HG03159 (cell line): ENCODE measurements at regions not wholly inside any gene's neighbourhood (a gene's known extent, or its start where the extent isn't known, plus 50 kb on each side); places are given as distances from the start of the nearest gene placed in this dataset.
"Not testable (repeated sequence)": the region's sequence is repeated elsewhere in the genome, so short reads cannot be mapped to it uniquely, and the experiment has no call there.

ENCODE experiments used
- ATAC-seq: cut with Tn5 transposase; IDR thresholded peaks from one replicate; pipeline ENCODE4 v1.9.1; 2021; ENCODE audit warnings: mild to moderate bottlenecking, moderate library complexity; ENCODE audit not compliant: unreplicated experiment

- no peak for ATAC-seq
These were observed 53.5 kb downstream of the TEX51 start for GRCh38 chr2:126952216-126952615.

GRCh38 chr2:126953483-126953882, 54.8 kb downstream of the TEX51 start:
- ATAC-seq = no peak

- no peak for ATAC-seq
These were observed 56.1 kb downstream of the TEX51 start for GRCh38 chr2:126954831-126955230.

GRCh38 chr2:126956773-126957172, 58.1 kb downstream of the TEX51 start:
- not testable (repeated sequence) for ATAC-seq

- ATAC-seq = no peak
These were observed 64.7 kb downstream of the TEX51 start for GRCh38 chr2:126963390-126963789.

GRCh38 chr2:126966601-126967000, 67.9 kb downstream of the TEX51 start:
- ATAC-seq = no peak

- no peak for ATAC-seq
These were observed 71.9 kb downstream of the TEX51 start for GRCh38 chr2:126970583-126970982.

GRCh38 chr2:126971162-126971480, 72.4 kb downstream of the TEX51 start:
- no peak for ATAC-seq

- peak; percentile 94 for ATAC-seq
These were observed 73.0 kb downstream of the TEX51 start for GRCh38 chr2:126971481-126972278.

GRCh38 chr2:126972279-126972626, 73.6 kb downstream of the TEX51 start:
- no peak for ATAC-seq

GRCh38 chr2:126973745-126974144, 75.1 kb downstream of the TEX51 start:
- no peak for ATAC-seq

GRCh38 chr2:126975671-126976655, 77.3 kb downstream of the TEX51 start:
- ATAC-seq = no peak

GRCh38 chr2:126976721-126977328, 78.1 kb downstream of the TEX51 start:
- ATAC-seq = no peak

GRCh38 chr2:126978333-126978732, 79.6 kb downstream of the TEX51 start:
- ATAC-seq = no peak

GRCh38 chr2:126979039-126980003, 80.6 kb downstream of the TEX51 start:
- no peak for ATAC-seq

GRCh38 chr2:126981476-126981875, 82.8 kb downstream of the TEX51 start:
- ATAC-seq = no peak

GRCh38 chr2:126982935-126983334, 84.2 kb downstream of the TEX51 start:
- ATAC-seq = no peak

- ATAC-seq = no peak
These were observed 88.0 kb downstream of the TEX51 start for GRCh38 chr2:126986631-126987187.

GRCh38 chr2:126988482-126988881, 89.8 kb downstream of the TEX51 start:
- ATAC-seq = no peak

GRCh38 chr2:126989064-126989463, 90.4 kb downstream of the TEX51 start:
- not testable (repeated sequence) for ATAC-seq
